GM18507 (cell line): ENCODE measurements at regions not wholly inside any gene's neighbourhood (a gene's known extent, or its start where the extent isn't known, plus 50 kb on each side); places are given as distances from the start of the nearest gene placed in this dataset.
A peak's percentile ranks its signal among the peaks of the same experiment; 100 is the strongest.
"Not testable (repeated sequence)": the region's sequence is repeated elsewhere in the genome, so short reads cannot be mapped to it uniquely, and the experiment has no call there.

Experiments
- DNase-seq: peaks from one replicate; pipeline ENCODE4 v3.0.0; 2011; ENCODE audit warnings: low read depth; ENCODE audit not compliant: insufficient read length; ENCODE audit errors: extremely low spot score
- FAIRE-seq: peaks from 2 replicates; lab custom pipeline; 2011; peaks lifted over from hg19 to GRCh38; lab: Jason Lieb, UNC

- DNase-seq, FAIRE-seq: not testable (repeated sequence)
Measured at GRCh38 chr2:87439617-87440204, 308.2 kb upstream of the PLGLB2 start.

- FAIRE-seq, result not testable (repeated sequence)
Measured at GRCh38 chr2:87440650-87441049, 307.2 kb upstream of the PLGLB2 start.

GRCh38 chr2:87441375-87441774 lies 306.5 kb upstream of the PLGLB2 start:
- FAIRE-seq, DNase-seq: not testable (repeated sequence)

More at GRCh38 chr2:87440650-87441049, 307.2 kb upstream of the PLGLB2 start:
- DNase-seq, result not testable (repeated sequence)

- FAIRE-seq, result peak; percentile 75
- DNase-seq, result not testable (repeated sequence)
Measured at GRCh38 chr2:87442983-87443577, 304.8 kb upstream of the PLGLB2 start.

- not testable (repeated sequence) for FAIRE-seq, DNase-seq
Measured at GRCh38 chr2:87444951-87445350, 302.9 kb upstream of the PLGLB2 start.

GRCh38 chr2:87445613-87446312 lies 302.1 kb upstream of the PLGLB2 start:
- DNase-seq, FAIRE-seq: not testable (repeated sequence)

GRCh38 chr2:87446313-87446696 lies 301.6 kb upstream of the PLGLB2 start:
- not testable (repeated sequence) for DNase-seq, FAIRE-seq

GRCh38 chr2:87449462-87449980 lies 298.4 kb upstream of the PLGLB2 start:
- not testable (repeated sequence) for FAIRE-seq, DNase-seq

GRCh38 chr2:87452193-87452592 lies 295.7 kb upstream of the PLGLB2 start:
- DNase-seq, FAIRE-seq: not testable (repeated sequence)

GRCh38 chr2:87452861-87453260 lies 295.0 kb upstream of the PLGLB2 start:
- not testable (repeated sequence) for DNase-seq, FAIRE-seq

- not testable (repeated sequence) for FAIRE-seq, DNase-seq
Measured at GRCh38 chr2:87453965-87454364, 293.9 kb upstream of the PLGLB2 start.

GRCh38 chr2:87454421-87454820 lies 293.5 kb upstream of the PLGLB2 start:
- not testable (repeated sequence) for DNase-seq, FAIRE-seq

GRCh38 chr2:87455209-87455853 lies 292.6 kb upstream of the PLGLB2 start:
- DNase-seq, result not testable (repeated sequence)
- peak; percentile 68 for FAIRE-seq

GRCh38 chr2:87455854-87456249 lies 292.0 kb upstream of the PLGLB2 start:
- not testable (repeated sequence) for DNase-seq
- peak; percentile 46 for FAIRE-seq

GRCh38 chr2:87456477-87457128 lies 291.3 kb upstream of the PLGLB2 start:
- peak; percentile 36 for FAIRE-seq
- DNase-seq, result not testable (repeated sequence)

- not testable (repeated sequence) for DNase-seq, FAIRE-seq
Measured at GRCh38 chr2:87457129-87457499, 290.8 kb upstream of the PLGLB2 start.

- DNase-seq, FAIRE-seq: not testable (repeated sequence)
Measured at GRCh38 chr2:87458938-87459337, 288.9 kb upstream of the PLGLB2 start.

- FAIRE-seq, DNase-seq: not testable (repeated sequence)
Measured at GRCh38 chr2:87460104-87460503, 287.8 kb upstream of the PLGLB2 start.

- not testable (repeated sequence) for FAIRE-seq, DNase-seq
Measured at GRCh38 chr2:87460662-87461061, 287.2 kb upstream of the PLGLB2 start.
